HG03457 (cell line): ENCODE measurements at regions not wholly inside any gene's neighbourhood (a gene's known extent, or its start where the extent isn't known, plus 50 kb on each side); places are given as distances from the start of the nearest gene placed in this dataset.
"Not testable (repeated sequence)": the region's sequence is repeated elsewhere in the genome, so short reads cannot be mapped to it uniquely, and the experiment has no call there.

Source experiments
- ATAC-seq: cut with Tn5 transposase; IDR thresholded peaks from one replicate; pipeline ENCODE4 v1.9.1; 2021; ENCODE audit warnings: moderate number of reproducible peaks; ENCODE audit not compliant: unreplicated experiment

- ATAC-seq: not testable (repeated sequence)
Measured at GRCh38 chr3:72028726-72029125, 243.8 kb upstream of the PROK2 start.

GRCh38 chr3:72028307-72028706, 243.4 kb upstream of the PROK2 start:
- ATAC-seq: not testable (repeated sequence)

GRCh38 chr3:72027728-72028127, 242.8 kb upstream of the PROK2 start:
- ATAC-seq: not testable (repeated sequence)

GRCh38 chr3:72022027-72022426, 237.1 kb upstream of the PROK2 start:
- ATAC-seq: no peak

- no peak for ATAC-seq
Measured at GRCh38 chr3:72021531-72021930, 236.6 kb upstream of the PROK2 start.

- no peak for ATAC-seq
Measured at GRCh38 chr3:72018343-72018984, 233.5 kb upstream of the PROK2 start.

- no peak for ATAC-seq
Measured at GRCh38 chr3:72017935-72018334, 233.0 kb upstream of the PROK2 start.

- ATAC-seq: no peak
Measured at GRCh38 chr3:72017311-72017710, 232.4 kb upstream of the PROK2 start.

GRCh38 chr3:72015463-72015862, 230.5 kb upstream of the PROK2 start:
- no peak for ATAC-seq

GRCh38 chr3:72013084-72013483, 228.1 kb upstream of the PROK2 start:
- no peak for ATAC-seq

- no peak for ATAC-seq
Measured at GRCh38 chr3:72012363-72012762, 227.4 kb upstream of the PROK2 start.

GRCh38 chr3:72011485-72011884, 226.5 kb upstream of the PROK2 start:
- ATAC-seq: no peak

GRCh38 chr3:72009851-72010443, 225.0 kb upstream of the PROK2 start:
- no peak for ATAC-seq

GRCh38 chr3:72008226-72008996, 223.5 kb upstream of the PROK2 start:
- no peak for ATAC-seq

- no peak for ATAC-seq
Measured at GRCh38 chr3:72006631-72007556, 221.9 kb upstream of the PROK2 start.

GRCh38 chr3:72004749-72005292, 219.9 kb upstream of the PROK2 start:
- ATAC-seq: no peak

- no peak for ATAC-seq
Measured at GRCh38 chr3:72003936-72004335, 219.0 kb upstream of the PROK2 start.

- no peak for ATAC-seq
Measured at GRCh38 chr3:72001758-72002157, 216.8 kb upstream of the PROK2 start.

GRCh38 chr3:71998995-71999673, 214.2 kb upstream of the PROK2 start:
- no peak for ATAC-seq

GRCh38 chr3:71997066-71997653, 212.2 kb upstream of the PROK2 start:
- no peak for ATAC-seq
